ENCODE measurements at regions not wholly inside any gene's neighbourhood (a gene's known extent, or its start where the extent isn't known, plus 50 kb on each side); places are given as distances from the start of the nearest gene placed in this dataset.

DNA sequence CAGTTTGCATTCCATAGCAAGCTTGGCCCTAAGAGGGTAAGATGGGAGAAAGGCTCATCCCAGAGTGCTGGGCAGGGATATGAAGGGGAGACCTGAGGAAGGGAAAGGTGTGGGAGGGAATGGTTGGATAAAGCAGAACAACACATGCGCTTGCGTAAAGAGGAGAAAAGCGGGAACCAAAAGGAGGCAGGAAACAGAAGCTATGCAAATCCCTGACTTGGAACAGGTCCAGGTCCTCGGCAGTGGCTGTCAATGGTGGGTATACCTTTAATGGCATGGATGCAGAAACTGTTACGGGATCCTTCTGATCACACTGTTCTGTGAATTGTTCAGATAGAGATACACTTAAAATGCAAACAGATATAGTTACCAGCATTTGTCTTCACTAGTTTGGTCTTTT lies 455.6 kb downstream of the SIPA1L2 start:
- TF ChIP-seq POLR2A (IDR thresholded peaks at IDR 0.05) (no peak), POLR2AphosphoS5 (IDR thresholded peaks at IDR 0.05; ENCODE audit: insufficient read depth in 1 of 2, low read depth in 1 of 2) (no peak)
- TF ChIP-seq, protein P1, sequence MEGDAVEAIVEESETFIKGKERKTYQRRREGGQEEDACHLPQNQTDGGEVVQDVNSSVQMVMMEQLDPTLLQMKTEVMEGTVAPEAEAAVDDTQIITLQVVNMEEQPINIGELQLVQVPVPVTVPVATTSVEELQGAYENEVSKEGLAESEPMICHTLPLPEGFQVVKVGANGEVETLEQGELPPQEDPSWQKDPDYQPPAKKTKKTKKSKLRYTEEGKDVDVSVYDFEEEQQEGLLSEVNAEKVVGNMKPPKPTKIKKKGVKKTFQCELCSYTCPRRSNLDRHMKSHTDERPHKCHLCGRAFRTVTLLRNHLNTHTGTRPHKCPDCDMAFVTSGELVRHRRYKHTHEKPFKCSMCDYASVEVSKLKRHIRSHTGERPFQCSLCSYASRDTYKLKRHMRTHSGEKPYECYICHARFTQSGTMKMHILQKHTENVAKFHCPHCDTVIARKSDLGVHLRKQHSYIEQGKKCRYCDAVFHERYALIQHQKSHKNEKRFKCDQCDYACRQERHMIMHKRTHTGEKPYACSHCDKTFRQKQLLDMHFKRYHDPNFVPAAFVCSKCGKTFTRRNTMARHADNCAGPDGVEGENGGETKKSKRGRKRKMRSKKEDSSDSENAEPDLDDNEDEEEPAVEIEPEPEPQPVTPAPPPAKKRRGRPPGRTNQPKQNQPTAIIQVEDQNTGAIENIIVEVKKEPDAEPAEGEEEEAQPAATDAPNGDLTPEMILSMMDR (IDR thresholded peaks at IDR 0.05): no peak

All from vagina (tissue), 2 donors.